ENCODE measurements at regions not wholly inside any gene's neighbourhood (a gene's known extent, or its start where the extent isn't known, plus 50 kb on each side); places are given as distances from the start of the nearest gene placed in this dataset.

GRCh38 chr3:180092889-180093288 is 56.2 kb upstream of the PEX5L start:
- no peak for DNase-seq (ENCODE audit: extremely low read depth, low read depth, low spot score)

- no peak for DNase-seq (ENCODE audit: extremely low read depth, low read depth, low spot score)
These were observed 56.8 kb upstream of the PEX5L start for GRCh38 chr3:180093535-180093934.

- no peak for DNase-seq (ENCODE audit: extremely low read depth, low read depth, low spot score)
These were observed 60.9 kb upstream of the PEX5L start for GRCh38 chr3:180097626-180098025.

GRCh38 chr3:180102134-180102533 is 65.4 kb upstream of the PEX5L start:
- DNase-seq (ENCODE audit: extremely low read depth, low read depth, low spot score), result no peak

- no peak for DNase-seq (ENCODE audit: extremely low read depth, low read depth, low spot score)
These were observed 65.9 kb upstream of the PEX5L start for GRCh38 chr3:180102604-180103003.

- DNase-seq (ENCODE audit: extremely low read depth, low read depth, low spot score), result no peak
These were observed 79.5 kb upstream of the PEX5L start for GRCh38 chr3:180116203-180116602.

GRCh38 chr3:180116658-180117057 is 79.9 kb upstream of the PEX5L start:
- no peak for DNase-seq (ENCODE audit: extremely low read depth, low read depth, low spot score)

GRCh38 chr3:180117381-180118163 is 80.8 kb upstream of the PEX5L start:
- DNase-seq (ENCODE audit: extremely low read depth, low read depth, low spot score), result no peak

- no peak for DNase-seq (ENCODE audit: extremely low read depth, low read depth, low spot score)
These were observed 82.8 kb upstream of the PEX5L start for GRCh38 chr3:180119567-180119966.

GRCh38 chr3:180123928-180124327 is 87.2 kb upstream of the PEX5L start:
- no peak for DNase-seq (ENCODE audit: extremely low read depth, low read depth, low spot score)

- DNase-seq (ENCODE audit: extremely low read depth, low read depth, low spot score), result no peak
These were observed 94.4 kb upstream of the PEX5L start for GRCh38 chr3:180131169-180131568.

GRCh38 chr3:180135101-180135500 is 98.4 kb upstream of the PEX5L start:
- DNase-seq (ENCODE audit: extremely low read depth, low read depth, low spot score), result no peak

GRCh38 chr3:180138871-180139270 is 102.1 kb upstream of the PEX5L start:
- DNase-seq (ENCODE audit: extremely low read depth, low read depth, low spot score), result no peak

GRCh38 chr3:180142041-180142440 is 105.3 kb upstream of the PEX5L start:
- no peak for DNase-seq (ENCODE audit: extremely low read depth, low read depth, low spot score)

GRCh38 chr3:180142472-180142871 is 105.7 kb upstream of the PEX5L start:
- no peak for DNase-seq (ENCODE audit: extremely low read depth, low read depth, low spot score)

- DNase-seq (ENCODE audit: extremely low read depth, low read depth, low spot score), result no peak
These were observed 125.0 kb upstream of the PEX5L start for GRCh38 chr3:180161770-180162169.

- DNase-seq (ENCODE audit: extremely low read depth, low read depth, low spot score), result no peak
These were observed 138.8 kb upstream of the PEX5L start for GRCh38 chr3:180175572-180175971.

GRCh38 chr3:180176059-180176458 is 139.3 kb upstream of the PEX5L start:
- DNase-seq (ENCODE audit: extremely low read depth, low read depth, low spot score), result no peak

GRCh38 chr3:180177255-180177654 is 140.5 kb upstream of the PEX5L start:
- DNase-seq (ENCODE audit: extremely low read depth, low read depth, low spot score), result no peak

GRCh38 chr3:180179562-180179961 is 142.8 kb upstream of the PEX5L start:
- DNase-seq (ENCODE audit: extremely low read depth, low read depth, low spot score), result no peak

- DNase-seq (ENCODE audit: extremely low read depth, low read depth, low spot score), result no peak
These were observed 144.1 kb upstream of the PEX5L start for GRCh38 chr3:180180795-180181194.

- no peak for DNase-seq (ENCODE audit: extremely low read depth, low read depth, low spot score)
These were observed 144.7 kb upstream of the PEX5L start for GRCh38 chr3:180181387-180181786.

GRCh38 chr3:180183346-180183745 is 146.6 kb upstream of the PEX5L start:
- DNase-seq (ENCODE audit: extremely low read depth, low read depth, low spot score), result no peak
